Endothelial cell (in vitro differentiated cells): ENCODE measurements at regions not wholly inside any gene's neighbourhood (a gene's known extent, or its start where the extent isn't known, plus 50 kb on each side); places are given as distances from the start of the nearest gene placed in this dataset.

ENCODE experiments used
- DNase-seq: peaks from one replicate; pipeline ENCODE4 v3.0.0; 2021; ENCODE audit warnings: low spot score
- H3K27ac Mint-ChIP-seq: one replicate; pipeline ENCODE4 v1.8.0; 2021; ENCODE audit warnings: mixed read lengths, inconsistent platforms; ENCODE audit not compliant: unreplicated experiment
- H3K27me3 Mint-ChIP-seq: one replicate; pipeline ENCODE4 v1.8.0; 2021; ENCODE audit warnings: mild to moderate bottlenecking, moderate library complexity, mixed read lengths, inconsistent platforms; ENCODE audit not compliant: unreplicated experiment
- H3K36me3 Mint-ChIP-seq: one replicate; pipeline ENCODE4 v1.8.0; 2021; ENCODE audit warnings: mild to moderate bottlenecking, low read depth, mixed read lengths, inconsistent platforms; ENCODE audit not compliant: unreplicated experiment
- H3K4me1 Mint-ChIP-seq: one replicate; pipeline ENCODE4 v1.8.0; 2021; ENCODE audit warnings: mild to moderate bottlenecking, mixed read lengths, inconsistent platforms; ENCODE audit not compliant: unreplicated experiment
- H3K4me3 Mint-ChIP-seq: one replicate; pipeline ENCODE4 v1.8.0; 2021; ENCODE audit warnings: mild to moderate bottlenecking, mixed read lengths, inconsistent platforms; ENCODE audit not compliant: unreplicated experiment
- H3K9me3 Mint-ChIP-seq: one replicate; pipeline ENCODE4 v1.8.0; 2021; ENCODE audit warnings: mixed read lengths, inconsistent platforms; ENCODE audit not compliant: unreplicated experiment
- TF ChIP-seq, protein P1 (sequence below): fragments of 200-600 bp; sonication (generic); IDR thresholded peaks from one replicate; pipeline ENCODE4 v1.5.0; 2021; ENCODE audit warnings: antibody characterized with exemption; ENCODE audit not compliant: unreplicated experiment

DNA sequence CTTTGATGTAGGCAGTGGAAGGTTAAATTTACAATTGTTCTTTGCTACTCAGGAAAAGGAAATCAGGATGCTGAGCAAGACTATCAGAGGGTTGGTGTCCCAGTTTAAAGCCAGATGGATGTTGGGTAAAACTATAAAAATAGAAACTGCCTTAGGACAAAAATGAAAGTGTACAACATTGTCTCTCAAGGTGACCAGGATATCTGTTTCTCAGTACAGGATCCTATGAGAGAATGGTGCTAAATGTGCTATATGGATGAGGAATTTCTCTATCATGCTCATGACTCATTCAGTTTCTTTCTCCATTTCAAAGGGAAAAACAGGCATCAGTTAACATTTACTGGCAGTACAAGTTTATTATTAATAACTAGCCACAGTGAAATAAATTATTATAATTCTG, 534.2 kb upstream of the GJE1 start:
- H3K4me3 Mint-ChIP-seq, result no peak overlapping the region
- H3K36me3 Mint-ChIP-seq, result no peaks in the 10 kb centered on the region
- H3K9me3 Mint-ChIP-seq, result no peaks in the 10 kb centered on the region
- no peak for DNase-seq
- H3K27ac Mint-ChIP-seq, result no peak overlapping the region
- H3K27me3 Mint-ChIP-seq, result no peaks in the 10 kb centered on the region
- TF ChIP-seq, protein P1, sequence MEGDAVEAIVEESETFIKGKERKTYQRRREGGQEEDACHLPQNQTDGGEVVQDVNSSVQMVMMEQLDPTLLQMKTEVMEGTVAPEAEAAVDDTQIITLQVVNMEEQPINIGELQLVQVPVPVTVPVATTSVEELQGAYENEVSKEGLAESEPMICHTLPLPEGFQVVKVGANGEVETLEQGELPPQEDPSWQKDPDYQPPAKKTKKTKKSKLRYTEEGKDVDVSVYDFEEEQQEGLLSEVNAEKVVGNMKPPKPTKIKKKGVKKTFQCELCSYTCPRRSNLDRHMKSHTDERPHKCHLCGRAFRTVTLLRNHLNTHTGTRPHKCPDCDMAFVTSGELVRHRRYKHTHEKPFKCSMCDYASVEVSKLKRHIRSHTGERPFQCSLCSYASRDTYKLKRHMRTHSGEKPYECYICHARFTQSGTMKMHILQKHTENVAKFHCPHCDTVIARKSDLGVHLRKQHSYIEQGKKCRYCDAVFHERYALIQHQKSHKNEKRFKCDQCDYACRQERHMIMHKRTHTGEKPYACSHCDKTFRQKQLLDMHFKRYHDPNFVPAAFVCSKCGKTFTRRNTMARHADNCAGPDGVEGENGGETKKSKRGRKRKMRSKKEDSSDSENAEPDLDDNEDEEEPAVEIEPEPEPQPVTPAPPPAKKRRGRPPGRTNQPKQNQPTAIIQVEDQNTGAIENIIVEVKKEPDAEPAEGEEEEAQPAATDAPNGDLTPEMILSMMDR, result no peak
- H3K4me1 Mint-ChIP-seq, result peaks cover 4% of the 10 kb centered on the region

DNA sequence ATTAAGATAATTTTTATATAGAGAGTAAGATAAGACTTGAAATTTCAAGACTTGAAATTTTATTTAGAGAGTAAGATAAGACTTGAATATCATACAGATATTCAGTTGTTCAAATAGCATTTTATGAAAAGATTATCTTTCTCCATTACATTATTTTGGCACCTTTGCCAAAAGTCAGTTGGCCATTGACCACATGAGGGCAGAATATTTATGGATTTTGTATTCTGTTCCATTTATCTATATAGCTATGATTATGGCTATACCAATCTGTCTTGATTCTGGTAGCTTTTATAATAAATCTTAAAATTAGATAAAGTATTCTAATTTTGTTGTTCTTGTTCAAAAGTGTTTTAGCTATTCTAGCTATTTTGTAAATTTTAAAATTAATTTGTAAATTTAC, 537.9 kb upstream of the GJE1 start:
- H3K27me3 Mint-ChIP-seq, result no peaks in the 10 kb centered on the region
- no peaks in the 10 kb centered on the region for H3K9me3 Mint-ChIP-seq
- H3K4me3 Mint-ChIP-seq, result no peak overlapping the region
- H3K4me1 Mint-ChIP-seq, result peaks cover 4% of the 10 kb centered on the region
- H3K27ac Mint-ChIP-seq, result no peak overlapping the region
- no peak for DNase-seq
- no peaks in the 10 kb centered on the region for H3K36me3 Mint-ChIP-seq
- TF ChIP-seq, protein P1, result no peak

DNA sequence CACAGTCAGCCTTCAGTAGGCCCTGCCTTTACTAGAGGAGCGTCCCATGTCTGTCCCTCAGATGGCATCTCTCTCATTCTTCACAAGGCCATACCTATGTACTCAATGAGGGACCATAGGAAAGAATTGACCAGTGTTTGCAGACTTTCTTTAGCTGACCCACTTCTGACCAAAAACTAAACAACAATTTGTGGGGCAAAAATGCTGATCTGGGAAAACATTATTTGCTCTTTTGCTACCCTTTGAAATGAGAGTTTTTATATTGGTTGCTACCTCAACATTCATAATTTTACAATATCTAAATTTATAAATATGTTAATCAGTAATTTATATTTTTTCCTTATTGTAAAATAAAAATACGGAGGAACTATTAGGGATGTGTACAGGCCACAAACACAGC, 539.4 kb upstream of the GJE1 start:
- H3K27me3 Mint-ChIP-seq, result no peaks in the 10 kb centered on the region
- no peaks in the 10 kb centered on the region for H3K36me3 Mint-ChIP-seq
- no peak for DNase-seq
- peaks cover 1% of the 10 kb centered on the region for H3K4me1 Mint-ChIP-seq
- H3K4me3 Mint-ChIP-seq, result no peak overlapping the region
- H3K9me3 Mint-ChIP-seq, result no peaks in the 10 kb centered on the region
- no peak overlapping the region for H3K27ac Mint-ChIP-seq
- TF ChIP-seq, protein P1, result no peak

DNA sequence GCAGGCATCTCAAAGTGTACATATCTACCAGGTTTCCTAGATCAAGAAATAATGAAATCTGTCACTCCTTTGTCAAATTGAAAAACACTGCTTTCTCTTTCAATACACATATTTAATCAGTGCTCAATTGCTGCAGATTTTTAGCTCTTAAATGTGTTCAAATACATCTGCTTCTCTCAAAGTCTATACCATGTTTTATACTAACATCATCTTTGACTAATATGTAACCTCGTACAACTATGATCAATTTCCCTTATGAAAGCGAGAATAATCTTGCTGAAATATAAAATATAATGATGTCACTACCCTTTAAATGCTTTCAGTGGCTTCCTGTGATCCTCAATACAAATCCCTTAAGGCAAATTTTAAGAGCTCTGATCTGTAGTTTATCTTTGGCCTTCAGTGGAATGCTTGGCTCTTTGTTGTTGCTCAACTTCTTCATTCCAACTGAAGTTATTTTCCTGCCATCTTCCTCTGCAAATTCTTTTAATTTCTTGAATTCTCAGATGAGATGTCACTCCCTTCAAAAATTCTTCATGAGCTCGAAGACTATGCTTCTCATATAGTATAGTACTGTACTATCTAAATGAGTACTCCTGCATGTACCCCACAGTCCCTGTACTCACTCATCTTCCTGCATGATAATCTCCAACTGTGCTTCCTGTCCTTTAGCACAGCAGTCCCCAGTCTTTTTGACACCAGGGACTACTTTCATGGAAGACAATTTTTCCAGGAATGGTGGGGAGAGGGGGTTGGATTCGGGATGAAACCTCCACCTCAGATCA, 545.1 kb upstream of the GJE1 start:
- H3K4me3 Mint-ChIP-seq, result no peak overlapping the region
- no peaks in the 10 kb centered on the region for H3K36me3 Mint-ChIP-seq
- H3K27ac Mint-ChIP-seq, result no peak overlapping the region
- DNase-seq, result no peak
- H3K27me3 Mint-ChIP-seq, result no peaks in the 10 kb centered on the region
- H3K9me3 Mint-ChIP-seq, result no peaks in the 10 kb centered on the region
- TF ChIP-seq, protein P1, result no peak
- no peaks in the 10 kb centered on the region for H3K4me1 Mint-ChIP-seq

DNA sequence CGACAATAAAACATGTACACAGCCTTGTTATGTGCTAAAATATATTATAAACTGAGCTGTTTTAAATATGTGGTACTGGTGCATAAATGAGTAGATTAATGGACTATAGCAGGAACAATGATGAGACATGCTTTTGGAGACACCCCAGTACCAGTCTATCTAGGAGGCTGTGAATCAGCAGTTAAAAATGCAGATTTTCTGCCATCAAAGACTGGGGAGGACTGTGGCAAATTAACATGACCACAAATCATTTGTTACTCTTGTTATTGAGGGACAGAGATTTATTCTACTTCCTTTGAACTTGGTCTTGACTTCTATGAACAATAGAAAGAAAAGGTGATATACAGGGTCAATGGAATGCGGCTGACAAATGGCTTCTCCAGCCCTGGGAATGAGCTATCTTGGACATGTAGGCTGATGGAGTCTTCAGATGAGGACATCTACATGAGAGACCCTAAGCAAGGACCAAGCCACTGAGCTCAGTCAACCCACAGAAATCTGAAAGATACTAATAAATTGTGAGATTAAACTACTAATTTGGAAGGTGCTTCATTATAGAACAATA, 551.7 kb upstream of the GJE1 start:
- no peaks in the 10 kb centered on the region for H3K36me3 Mint-ChIP-seq
- H3K27ac Mint-ChIP-seq, result no peak overlapping the region
- no peaks in the 10 kb centered on the region for H3K27me3 Mint-ChIP-seq
- no peak for DNase-seq
- H3K4me1 Mint-ChIP-seq, result no peaks in the 10 kb centered on the region
- H3K9me3 Mint-ChIP-seq, result no peaks in the 10 kb centered on the region
- TF ChIP-seq, protein P1, result no peak
- no peak overlapping the region for H3K4me3 Mint-ChIP-seq
